ENCODE measurements at regions not wholly inside any gene's neighbourhood (a gene's known extent, or its start where the extent isn't known, plus 50 kb on each side); places are given as distances from the start of the nearest gene placed in this dataset.
A peak's percentile ranks its signal among the peaks of the same experiment; 100 is the strongest.

DNA sequence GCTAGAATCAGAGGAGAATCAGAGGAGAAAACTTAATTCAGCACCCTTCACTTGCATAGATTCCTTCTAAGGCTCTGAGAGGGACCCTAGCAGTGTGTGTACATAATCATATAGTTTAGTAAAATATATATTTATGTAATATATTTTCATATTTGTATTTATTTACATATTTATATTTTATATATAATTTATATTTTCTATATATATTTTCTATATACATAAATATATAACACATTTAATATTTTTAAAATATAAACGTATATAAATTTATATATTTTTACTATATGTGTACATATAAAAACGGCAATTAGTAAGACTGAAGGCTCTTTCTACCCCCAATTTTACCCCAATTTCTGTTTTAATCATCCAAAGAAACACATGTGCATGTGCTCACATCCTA is 80.3 kb downstream of the NXPE2 start:
- DNase-seq (ENCODE audit: low spot score), result no peak

DNA sequence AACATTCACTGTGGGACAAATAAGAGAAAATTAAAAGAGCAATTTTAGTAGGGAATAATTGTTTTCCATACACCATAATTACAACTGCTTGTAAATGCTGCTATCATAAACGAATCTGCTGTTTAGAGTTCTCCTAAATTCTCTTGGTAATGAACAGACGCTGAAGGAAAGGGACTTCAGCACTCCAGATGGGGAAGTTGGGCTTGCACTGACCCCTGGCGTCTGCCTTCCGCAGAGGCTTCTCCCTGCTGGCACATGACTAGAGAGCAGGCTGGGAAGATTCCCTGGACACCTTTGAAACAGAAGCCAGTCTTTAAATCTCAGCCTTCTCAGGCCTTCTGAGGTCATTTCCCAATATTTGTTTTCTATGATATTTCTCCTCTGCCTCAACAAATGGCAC is 84.1 kb downstream of the NXPE2 start:
- peak; percentile 39 for DNase-seq (ENCODE audit: low spot score)

DNA sequence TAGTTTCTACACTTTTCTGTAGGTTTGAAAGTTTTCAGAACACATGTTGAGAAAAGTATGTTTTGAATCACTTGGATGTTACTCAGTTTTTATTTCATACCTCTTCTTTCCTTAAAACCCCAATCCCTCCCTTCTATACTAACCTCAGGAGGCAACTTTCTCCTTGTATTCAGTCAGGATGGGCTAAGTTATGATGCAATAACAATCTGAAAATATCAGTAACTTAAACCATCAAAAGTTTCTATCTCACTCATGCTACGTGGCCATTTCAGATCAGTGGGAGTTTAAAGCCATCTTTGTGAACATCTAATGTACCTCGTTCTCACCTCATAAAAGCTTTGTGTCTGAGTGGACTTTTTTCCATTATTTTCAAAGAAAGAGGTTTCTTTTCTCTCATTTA is 86.2 kb downstream of the NXPE2 start:
- DNase-seq (ENCODE audit: low spot score), result no peak

DNA sequence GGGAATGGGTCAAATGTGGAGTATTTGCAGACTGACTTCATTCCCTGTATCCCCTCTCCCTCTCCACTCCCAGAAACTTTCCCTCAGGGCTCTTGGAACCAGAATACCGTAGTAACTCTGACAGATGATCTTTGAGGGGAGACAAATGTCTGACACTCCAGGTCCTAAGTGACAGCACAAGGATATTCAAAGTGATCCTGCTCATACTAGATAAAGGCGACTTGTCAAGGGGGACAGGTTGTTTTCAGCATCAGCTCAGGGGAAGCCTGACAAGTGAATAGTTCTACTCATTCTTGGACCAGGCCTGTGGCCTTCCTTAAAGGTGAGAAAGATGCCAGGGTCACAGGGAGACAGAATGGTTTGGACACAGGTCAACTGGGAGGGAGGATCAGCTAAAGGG is 92.8 kb downstream of the NXPE2 start:
- DNase-seq (ENCODE audit: low spot score), result no peak

DNA sequence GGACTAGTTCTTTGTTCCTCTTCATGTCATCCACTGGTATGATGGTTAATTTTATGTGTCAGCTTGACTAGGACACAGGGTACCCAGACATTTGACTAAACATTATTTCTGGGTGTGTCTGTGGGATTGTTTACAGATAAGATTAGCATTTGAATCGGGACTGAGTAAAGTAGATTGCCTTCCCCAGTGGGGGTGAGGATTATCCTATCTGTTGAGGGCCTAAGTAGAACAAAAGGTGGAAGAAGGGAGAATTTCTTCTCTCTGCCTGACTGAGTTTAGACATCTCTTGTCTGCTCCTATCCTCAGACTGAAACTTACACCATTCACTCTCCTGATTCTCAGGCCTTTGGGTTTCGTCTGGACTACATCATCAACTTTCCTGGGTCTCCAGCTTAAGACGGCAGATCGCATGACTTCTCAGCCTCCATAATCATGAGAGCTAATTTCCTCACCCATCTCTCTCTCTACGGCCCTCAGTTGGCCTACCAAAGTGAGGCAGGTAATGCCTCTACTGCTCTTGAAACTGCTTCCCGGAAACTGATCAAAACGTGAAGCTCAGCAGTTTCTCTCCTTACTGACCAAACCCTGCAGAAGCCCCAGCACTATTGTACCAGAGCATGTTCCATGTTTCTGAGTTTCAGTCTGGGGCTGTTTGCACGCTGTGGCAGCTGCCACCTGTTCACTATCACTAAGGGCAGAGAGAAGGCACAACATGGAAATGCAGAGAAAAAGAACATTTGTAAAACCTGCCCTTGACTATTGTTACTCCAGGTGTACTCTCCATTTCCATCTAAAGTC is 95.4 kb downstream of the NXPE2 start:
- no peak for DNase-seq (ENCODE audit: low spot score)

DNA sequence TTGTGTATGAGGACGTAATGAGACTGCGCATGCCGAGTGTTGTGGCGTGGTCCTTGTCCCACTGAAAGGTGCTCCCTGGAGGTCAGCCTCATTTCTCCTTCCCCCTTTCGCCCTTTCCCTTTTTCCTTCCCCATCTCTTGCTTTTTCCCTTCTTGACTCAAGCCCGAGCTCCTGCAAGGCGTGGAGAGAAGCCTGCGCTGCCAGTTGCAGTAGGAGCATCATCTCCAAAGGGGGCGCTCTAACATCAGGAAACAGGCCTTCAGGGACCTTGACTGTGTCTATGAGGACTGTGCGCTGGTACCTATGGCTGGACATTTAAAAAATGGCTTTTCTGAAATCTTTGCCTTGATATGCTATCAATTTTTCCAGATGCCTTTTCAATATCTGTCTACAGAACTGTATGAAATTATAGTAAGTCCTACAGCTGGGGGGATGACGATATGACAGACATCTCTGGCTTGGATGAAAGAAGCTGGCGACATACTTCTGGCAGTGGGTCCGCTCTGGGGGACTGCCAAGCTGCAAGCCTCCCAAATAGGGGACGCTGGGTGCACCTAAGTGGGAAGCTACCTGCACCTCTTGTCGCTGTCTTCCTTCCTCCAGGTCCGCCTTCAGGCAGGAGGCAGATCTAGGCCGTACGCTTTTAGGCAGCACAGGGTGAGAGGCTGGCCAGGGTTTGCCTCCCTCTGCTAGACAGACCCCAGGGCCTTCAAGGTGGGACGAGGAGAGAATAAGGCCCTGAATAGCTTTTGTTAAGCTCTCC is 96.5 kb downstream of the NXPE2 start:
- DNase-seq (ENCODE audit: low spot score), result peak; percentile 59

DNA sequence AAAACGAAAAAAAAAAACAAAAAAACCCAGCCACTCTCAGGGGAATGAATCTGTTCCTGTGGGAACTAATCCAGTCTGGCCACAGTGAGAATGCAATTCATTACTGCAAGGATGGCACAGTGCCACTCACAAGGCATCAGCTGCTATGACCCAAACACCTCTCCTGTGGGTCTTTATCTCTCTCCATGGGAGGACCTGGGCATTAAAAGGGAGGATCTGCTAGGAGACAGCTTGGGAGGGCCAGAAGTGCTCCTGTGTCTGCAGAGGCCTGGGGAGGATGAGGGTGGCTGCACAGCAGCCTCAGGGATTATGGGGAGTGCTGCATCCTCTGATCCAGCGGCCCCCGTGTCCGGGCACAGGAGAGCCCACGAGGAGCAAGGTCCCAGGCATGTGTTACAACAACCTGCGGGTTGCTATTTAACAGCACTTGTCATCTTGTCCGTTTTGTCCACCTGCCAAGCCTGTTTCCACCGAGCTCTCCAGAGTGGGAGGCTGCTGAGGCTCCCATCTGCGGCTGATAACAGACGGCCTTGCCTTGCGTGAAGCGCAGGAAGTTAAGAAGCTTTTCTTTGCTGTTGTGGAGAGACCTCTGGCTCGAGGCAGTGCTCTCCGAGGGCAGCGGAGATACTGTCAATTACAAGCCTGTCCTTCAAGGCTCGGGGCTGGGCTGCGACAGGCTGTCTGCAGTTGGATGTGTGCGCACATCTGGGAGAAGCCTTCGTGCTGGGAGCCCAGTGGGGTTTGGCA is 97.7 kb downstream of the NXPE2 start:
- no peak for DNase-seq (ENCODE audit: low spot score)

DNA sequence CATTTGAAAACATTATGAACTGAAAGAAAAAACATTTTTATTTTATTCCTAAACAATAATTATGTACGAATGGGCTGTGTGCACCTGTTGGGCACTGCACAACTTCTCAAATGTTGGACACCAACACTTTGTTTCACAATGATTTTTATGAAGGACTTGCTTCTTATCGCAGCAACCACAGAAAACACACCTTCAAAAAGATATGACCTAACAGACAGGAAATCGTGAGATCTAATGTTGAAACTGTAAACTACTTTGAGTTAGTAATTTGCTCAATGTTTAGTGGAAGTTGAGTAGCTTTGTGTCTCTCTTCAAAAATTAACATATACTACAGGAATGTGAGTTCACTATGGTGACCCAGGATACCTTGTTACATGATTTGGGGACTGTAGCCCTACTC is 98.6 kb downstream of the NXPE2 start:
- no peak for DNase-seq (ENCODE audit: low spot score)

DNA sequence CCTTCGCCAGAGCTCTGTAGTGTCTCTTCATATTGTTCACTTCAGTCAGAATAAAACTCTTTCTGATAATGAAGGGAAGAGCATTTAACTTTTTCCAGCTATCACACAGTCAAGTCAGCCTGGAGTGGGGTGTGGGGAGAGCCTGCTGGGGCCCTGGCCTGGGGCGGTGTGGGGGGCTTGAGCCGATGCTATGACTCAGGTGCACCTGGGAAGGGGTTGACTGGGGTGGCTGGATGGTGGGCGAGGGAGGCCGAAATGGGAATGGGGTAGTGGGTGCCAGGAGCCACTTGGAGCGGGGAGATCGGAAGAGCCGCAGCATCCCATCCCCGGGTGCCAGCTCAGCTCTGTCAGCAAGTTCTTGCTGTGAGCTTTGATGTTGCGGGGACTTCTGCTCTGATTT is 100.9 kb downstream of the NXPE2 start:
- no peak for DNase-seq (ENCODE audit: low spot score)

DNA sequence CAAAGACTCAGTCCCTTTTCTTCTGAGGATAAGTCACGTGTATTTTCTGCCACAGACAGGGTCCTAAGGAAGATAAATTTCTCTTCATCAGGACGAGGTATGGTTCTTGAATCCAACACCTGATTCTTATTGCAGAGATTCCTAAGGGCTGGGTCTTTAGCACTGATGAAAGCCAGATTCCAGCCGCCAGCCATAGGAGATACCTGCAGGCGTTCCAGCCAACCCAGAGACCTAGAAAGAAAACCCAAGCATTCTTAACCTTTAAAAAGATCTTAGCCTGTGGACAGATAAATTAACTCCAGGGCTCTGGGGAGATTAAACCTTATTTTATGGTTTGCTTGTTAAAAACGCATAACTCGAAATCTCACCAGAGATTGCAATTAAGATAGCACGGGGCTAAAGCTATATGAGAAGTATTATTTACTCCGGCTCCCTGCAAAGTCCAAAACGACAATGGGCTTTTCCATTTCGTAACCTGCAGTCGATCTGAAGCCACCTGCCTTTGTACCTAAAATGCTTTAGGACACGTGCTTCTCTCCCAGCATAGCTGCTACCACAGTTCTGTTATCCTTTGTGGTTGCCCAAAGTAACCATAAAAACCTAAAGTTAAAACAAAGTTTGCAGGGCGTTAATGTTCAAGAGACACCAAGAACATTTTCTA is 104.5 kb downstream of the NXPE2 start:
- DNase-seq (ENCODE audit: low spot score), result no peak

DNA sequence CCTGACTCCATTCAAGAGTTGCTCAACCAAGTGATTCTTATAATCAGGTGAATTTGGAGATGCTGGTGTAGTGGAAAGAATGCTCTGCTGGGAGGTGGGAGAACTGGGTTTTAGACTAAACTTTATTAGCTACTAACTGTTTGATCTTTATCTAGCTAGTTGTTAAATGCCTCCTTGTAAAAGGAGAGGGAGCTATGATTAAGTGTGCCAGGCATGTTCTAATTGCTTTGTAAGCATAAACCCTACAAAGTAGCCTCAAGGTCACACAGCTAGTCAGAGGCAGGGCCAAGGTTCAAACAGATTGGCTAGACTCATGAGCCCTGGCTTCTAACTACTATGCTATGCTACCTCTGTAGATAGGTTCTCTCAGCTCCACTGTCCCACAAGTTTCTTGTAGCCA is 105.5 kb downstream of the NXPE2 start:
- no peak for DNase-seq (ENCODE audit: low spot score)

DNA sequence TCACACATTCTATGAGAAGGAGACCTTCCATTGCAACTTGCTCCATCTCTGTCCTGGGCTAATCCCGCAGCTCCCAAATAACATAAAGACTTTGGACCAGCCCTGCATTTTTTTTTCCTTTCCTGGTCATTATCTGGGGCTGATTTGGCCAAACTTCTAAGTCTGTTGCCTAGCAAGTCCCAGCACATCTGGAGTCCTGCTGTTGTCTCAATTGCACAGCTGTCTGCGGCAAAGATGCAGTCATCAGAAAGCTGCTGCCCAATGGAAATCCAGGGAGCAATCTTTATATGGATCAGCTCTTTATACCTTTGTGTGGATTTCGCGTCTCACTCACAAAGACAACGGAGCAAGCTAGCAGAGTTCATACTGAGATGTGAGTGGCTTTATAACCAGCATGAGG is 105.9 kb downstream of the NXPE2 start:
- no peak for DNase-seq (ENCODE audit: low spot score)

DNA sequence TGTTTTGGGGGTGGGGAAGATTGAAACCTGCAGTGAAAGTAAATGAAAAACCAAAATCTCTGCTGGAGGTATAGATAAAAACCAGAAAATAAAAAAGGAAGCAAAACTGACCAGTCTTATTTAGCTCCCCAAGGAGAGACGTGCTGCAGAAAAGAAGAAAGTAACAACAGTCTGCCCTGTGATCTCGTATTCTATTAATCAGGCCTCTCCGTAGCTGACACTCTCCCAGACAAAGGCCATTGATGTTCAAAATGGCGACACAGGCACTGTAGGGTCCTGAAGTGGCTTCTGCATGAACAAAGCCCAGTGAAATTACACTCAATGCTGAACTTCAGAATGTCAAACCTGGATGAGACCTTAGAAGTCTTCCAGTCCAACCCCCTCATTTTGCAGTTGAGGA is 106.6 kb downstream of the NXPE2 start:
- no peak for DNase-seq (ENCODE audit: low spot score)

DNA sequence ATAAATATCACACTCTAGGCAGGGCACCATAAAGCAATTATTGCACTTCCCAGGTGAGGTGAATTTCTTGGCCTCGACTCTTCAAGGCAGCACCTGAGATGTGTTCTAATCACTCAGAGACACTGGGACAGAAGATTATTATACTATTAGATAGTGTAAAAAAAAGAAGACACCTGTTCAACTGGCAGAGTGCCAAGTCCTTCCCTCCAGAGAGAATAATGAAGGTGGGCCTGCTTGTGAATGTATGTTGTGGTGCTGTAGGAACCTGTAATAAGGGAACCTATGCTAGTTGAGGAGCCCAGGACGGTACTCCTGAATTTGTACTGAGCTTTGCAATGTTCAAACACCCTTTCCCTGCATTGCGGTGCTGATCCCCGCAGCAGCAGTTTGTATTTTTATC is 107.5 kb downstream of the NXPE2 start:
- no peak for DNase-seq (ENCODE audit: low spot score)

DNA sequence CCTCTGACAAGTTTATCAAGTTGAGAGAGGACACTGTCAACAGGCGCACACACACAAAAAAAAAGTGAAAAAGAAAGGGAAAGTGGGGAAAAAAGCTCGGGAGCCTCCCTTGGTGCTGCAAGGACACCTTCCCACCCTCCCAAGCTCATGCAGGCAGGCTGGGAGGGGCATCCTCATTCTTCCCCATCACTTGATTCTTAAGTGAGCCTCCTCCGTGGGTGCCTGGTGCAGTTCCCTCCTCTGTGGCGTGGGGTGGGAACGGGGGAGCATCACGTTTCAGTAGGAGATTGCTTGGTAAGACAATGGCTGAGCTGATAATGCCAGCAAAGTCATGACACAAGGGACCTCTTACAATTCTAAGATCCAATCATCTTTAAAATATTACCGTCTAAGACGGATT is 108.8 kb downstream of the NXPE2 start:
- DNase-seq (ENCODE audit: low spot score), result no peak

DNA sequence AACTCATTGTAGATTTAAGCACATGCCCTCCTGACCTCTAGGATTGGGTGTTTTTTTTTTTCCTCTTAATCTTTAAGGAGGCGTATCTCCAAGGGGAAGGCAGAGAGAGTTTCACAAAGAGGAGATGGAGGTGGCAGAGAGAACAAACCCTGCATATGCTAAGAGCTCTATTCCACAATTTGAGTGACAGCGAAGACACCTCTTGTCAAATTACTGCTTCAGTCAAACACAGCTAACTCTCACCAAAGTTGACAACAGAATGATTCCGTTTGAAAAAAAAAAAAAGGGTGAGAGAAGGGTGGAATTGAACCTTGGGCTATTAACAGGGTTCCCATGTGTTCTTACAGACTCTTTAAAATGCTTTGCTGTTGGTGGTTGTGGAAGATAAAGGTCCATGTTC is 112.6 kb downstream of the NXPE2 start:
- DNase-seq (ENCODE audit: low spot score), result no peak

DNA sequence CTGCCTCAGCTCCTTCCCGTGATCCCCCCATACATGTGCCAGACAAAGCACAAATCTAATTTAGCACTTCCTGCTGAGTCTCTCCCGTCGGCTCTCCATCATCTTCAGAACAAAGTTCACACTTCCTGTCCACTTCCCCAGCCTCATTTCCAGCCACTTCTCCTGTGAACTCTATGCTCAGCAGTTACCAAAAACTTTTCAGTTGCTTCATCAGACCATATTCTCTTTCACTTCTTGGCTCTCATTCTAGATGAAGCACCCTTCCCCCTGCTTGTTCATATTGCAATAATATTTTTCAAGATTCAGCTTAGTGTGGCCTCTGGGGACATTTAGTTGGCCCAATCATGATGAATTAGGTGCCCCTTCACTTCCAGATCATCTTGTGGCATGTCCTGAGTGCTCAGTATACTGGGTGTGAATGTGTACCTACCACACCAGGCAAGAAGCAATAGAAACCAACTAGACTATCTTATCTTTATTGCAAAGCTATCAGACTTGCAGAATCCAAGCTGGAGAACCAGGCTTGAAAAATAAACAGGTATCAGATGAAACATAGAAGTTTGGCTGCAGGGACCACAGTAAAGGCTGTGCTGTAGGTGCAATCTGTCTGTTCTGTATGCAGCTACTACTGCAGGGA is 115.8 kb downstream of the NXPE2 start:
- DNase-seq (ENCODE audit: low spot score), result no peak

DNA sequence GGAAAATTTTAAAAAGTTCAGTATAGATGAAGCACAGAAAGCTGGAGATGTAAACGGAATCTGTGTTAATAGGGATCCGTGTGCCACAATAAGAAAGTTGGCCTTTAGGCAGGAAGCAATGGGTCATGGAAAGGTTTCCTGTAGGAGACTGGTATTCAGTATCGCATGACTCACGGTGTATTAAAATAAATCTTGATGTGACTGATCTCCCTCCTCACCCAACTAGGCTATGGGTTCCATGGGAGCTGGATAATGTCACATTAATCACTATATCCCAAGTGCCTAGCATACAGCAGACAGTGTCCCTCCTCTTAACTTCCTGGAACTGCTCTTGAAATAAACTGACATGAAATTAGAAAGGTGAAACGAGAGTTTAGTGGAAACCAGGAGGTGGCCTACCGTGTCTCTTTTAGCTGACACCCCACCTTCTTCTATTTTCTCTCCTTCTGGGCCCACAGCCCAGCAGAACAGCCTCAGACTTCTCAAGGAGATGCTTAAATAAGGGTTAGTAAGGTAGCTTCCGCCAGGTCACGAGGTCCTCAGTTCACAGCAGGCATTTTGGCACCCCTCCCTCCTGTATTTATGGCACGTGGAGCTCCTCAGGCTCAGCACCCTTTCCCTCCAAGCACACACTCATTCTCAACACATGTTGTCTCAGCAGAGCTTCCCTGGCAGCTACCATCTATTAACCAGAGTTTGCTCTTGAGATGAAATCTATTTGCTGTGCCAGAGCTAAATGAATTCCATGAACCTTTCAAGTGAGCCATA is 118.8 kb downstream of the NXPE2 start:
- DNase-seq (ENCODE audit: low spot score), result no peak

DNA sequence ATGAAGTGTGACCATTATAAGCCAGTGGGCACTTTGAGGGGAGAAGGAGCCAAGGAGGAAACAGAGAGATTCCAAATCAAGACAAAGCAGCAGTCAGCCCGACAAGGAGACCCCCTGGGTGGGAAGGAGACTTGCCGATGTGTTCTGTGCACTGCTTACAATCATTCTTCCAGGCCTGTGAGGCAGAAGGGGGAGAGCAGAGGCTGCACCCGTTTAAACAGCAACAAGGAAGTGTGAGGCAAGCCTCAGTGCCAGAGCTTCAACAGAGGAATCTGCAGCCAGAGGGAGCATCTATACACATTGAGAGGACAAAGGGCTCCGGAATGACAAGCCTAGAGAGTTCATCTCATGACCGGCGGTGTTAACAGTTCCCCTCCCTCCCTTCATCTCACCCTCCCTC is 121.1 kb downstream of the NXPE2 start:
- DNase-seq (ENCODE audit: low spot score), result no peak

DNA sequence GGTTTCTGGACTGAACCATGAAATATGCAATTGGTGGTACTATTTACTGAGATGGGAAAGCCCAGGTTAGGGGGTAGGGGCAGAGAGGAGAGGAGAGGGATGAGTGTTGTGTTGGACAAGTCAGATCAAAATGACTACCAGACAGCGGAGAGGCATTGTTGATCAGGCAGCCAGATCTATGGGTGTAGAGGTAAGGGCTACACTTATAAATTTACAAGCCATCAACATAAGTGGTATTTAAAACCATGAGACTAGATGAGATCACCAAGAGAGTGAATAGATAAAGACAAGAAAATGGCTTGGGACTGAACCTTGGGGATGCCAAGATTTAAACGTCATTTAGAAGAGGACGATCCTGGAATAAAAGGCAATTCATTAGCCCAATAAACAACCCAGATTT is 123.4 kb downstream of the NXPE2 start:
- no peak for DNase-seq (ENCODE audit: low spot score)

DNA sequence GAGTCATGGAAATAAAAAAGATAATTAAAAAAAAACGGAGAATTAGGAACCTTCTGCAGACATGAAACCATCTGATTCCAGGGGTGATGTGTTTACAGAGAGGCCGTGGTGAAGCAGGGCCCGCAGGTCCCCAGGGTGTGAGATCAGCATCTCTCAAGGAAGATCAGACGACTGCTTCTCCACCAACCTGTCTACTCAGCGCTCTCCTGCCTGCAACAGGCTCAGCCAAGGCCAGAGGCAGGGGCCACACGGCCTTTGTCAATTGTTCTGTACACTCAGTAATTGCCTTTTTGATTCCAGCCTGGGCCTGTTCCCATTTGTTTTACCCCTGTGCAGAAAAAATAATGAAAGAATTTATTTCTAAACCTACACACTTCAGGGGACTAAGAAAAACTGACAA is 124.6 kb downstream of the NXPE2 start:
- DNase-seq (ENCODE audit: low spot score), result no peak

Data from HuH-7 (cell line).